Glomerular endothelial cell (primary cell): ENCODE measurements at regions not wholly inside any gene's neighbourhood (a gene's known extent, or its start where the extent isn't known, plus 50 kb on each side); places are given as distances from the start of the nearest gene placed in this dataset.
"Not testable (repeated sequence)": the region's sequence is repeated elsewhere in the genome, so short reads cannot be mapped to it uniquely, and the experiment has no call there.

Source experiments
- DNase-seq: peaks from one replicate; pipeline ENCODE4 v3.0.0-alpha.2; 2011; ENCODE audit warnings: low read depth, low spot score; ENCODE audit errors: extremely low read depth

DNA sequence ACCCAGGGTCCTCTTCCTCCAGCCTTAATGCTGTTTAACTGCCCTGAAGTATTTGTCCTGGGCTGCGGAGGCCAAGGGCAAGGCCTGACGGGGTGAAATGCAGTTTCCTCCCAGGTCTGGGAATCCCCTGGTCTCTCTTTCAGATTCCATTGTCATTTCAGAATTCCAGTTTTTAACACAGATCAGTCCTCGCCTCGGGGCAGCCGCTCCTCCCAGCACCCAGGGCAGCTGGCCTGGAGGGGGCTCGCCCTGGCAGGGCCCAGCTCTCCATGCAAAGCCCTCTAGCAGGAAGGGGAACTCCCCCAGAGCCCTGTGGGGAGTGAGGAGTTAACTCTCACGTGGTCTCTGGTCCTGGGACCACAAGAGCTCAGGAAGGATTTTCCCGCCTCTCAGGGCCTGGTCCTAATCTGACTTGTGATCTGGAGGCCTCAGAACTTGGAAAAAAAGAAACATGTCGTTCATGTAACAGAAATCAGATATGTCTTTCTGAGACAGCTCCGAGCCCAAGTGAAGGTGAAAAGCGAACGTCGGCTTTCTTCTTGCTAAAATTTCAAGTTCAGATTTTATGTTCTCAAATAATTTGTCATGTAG lies 265.6 kb upstream of the SFSWAP start:
- DNase-seq = no peak

DNA sequence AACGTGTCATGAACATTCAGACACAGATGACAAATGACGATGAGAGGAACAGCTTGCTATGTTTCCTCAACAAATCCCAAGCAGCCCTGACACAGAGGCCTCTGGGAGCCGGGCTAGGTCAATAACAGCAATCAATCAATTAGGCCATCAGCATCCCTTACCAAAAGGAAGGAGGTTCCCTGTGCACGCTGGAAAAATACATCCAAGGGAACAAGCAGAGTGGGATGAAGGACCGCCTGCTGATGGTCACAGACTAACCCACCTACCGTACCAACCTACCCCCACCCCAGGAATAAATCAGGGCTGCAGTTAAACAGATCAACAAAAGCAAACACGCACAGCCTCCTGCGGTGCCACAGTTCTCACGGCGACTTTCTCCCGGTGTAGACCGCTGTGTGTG lies 265.1 kb upstream of the SFSWAP start:
- DNase-seq = no peak

DNA sequence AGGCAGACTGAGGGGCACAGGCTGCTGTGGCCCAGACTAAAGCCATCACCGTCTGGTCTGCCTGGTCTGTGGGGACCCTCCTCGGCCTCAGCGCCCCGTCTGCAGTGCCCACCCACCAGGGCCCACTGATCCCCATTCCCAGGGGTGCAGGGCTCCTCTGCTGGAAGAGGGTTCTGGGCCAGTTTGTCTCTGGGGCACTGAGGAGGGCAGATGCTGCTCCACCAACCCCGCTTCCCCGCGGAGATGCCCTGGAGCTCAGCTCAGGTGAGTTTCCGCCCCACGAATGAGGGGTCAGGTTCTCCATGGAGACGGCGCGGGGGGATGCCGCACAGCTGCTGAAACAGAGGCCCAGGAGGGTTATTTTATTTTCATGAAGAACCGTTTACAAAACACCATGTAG lies 263.3 kb upstream of the SFSWAP start:
- DNase-seq = not testable (repeated sequence)

DNA sequence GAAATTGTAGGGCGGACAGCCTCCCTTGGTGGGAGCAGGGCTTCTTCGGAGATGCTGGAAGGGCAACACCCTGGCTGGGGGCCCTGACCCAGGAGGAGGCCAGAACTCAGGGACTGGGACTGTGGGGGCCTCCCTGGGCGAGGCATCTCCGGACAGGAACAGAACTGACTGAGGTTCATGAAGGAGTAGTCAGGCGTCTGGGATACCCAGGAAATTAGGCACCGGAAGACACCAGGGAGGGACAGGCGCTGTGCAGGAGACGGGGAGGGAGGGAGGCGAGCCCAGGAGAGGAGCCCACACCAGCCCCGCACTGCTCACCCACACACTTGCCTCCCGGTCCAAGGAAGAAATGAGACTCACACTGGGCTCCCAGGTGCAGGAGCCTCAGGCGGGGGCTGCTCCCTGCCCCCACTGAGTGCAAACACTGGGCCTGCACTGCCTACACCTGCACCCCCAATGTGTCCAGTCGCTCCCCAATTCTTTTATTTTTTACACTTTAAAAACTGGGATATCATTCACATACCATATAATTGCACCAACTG lies 262.6 kb upstream of the SFSWAP start:
- DNase-seq = no peak

DNA sequence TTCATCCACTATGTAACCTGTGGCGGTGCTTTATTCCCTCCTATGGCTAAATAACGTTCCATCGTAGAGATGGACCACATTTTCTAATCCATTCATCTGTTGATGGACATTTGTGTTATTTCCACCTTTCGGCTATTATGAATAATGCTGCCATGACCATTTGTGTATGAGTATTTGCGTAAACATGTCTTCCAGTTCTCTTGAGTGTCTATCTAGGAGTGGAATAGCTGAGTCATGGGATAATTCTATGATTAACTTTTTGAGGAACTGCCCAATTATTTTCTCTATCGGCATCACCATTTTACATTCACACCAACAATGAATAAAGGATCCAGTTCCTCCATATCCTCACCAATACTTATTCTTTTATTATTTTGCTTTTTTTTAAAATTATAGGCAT lies 261.9 kb upstream of the SFSWAP start:
- no peak for DNase-seq

DNA sequence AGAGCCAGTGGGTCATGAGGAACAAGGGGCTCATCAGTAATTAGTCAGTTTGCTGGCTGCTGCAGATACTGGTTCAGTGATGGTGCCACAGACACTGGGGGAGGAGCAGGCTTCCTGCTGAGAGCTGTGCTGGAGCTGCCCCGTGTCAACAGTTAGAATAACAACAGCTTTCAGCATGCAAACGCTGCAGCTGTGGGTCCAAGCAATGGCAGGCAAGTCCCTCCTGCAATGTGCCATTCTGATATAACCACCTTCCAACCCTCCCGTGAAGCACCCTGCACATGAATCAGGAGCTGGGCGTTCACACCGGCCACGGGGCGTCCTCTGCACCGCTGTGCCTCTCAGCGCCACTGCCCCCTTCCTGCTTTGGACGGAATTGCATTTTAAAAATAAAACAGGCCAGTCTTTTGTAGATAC lies 258.4 kb upstream of the SFSWAP start:
- DNase-seq = no peak

DNA sequence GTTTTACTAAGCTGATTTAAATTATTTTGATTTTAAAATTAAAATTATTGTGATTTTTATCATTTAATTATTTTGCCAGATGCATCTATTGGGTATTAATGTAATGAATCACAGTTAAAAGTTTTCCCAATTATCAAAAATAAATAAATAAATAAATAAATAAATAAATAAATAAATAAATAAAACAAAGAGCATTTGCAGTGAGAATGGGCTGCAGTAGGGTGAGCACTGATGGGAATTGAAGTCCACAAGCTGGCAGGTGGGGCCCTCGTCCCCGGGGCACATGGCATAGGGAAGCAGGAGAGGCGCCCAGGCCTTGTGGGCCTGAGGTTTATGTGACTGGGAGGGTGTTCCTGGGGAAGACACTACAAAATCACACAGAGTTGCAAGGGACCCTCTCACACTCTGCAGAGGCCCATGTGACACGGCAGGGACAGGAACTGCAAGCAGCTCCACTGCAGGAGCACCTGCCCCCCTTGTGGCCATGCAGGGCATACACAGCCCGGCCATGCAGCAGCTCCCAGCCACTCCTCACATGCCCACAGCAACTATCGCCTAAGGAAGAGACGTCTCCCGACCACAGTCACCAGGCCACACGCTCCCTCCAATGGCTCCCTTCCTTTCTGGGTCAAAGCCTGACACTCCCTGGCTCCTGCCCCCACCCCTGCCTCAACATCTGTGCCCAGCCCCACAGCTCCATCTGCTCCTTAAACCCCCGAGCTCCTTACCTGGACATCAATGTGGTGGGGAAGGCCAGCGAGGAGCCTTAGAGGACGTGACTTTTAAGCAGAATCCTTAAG lies 256.3 kb upstream of the SFSWAP start:
- DNase-seq = no peak

DNA sequence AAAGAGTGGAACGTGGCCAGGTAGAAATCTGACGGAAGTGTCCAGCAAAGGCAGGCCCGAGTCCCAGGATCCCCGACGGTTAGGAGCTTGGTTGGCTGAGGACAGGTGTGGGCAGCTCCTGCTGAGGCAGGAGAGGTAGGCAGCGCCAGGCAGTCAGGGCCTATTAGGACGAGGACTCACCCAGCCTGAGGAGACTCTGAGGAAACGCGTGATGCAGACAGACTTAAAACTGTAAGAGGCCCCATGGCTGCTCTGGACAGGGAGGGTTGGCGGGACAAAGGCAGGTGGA lies 255.7 kb upstream of the SFSWAP start:
- no peak for DNase-seq

DNA sequence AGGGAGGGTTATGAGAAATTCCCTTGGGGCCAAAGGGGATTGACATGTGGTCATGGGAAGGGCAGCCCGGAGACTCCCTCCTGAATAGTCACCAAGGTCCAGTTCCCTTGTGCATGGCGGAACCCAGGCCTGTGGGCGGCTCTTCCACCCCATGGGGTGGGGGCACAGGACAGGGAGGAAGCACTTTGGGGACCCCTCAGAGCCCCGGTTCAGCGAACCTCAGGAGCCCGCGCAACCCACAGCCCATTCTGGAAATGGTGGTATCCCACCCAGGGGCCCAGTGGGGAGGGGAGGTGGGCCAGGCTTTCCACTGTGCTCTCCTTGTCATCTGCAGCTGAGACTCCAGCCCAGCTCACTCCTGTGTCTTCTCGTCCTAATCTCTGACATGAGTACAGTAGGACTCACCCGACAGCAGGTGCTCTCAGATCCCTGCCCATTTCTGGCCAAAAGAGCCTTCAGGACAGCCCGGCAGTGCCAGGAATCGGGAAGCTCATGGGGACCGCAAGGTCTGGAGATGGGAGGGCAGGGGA lies 255.2 kb upstream of the SFSWAP start:
- no peak for DNase-seq

DNA sequence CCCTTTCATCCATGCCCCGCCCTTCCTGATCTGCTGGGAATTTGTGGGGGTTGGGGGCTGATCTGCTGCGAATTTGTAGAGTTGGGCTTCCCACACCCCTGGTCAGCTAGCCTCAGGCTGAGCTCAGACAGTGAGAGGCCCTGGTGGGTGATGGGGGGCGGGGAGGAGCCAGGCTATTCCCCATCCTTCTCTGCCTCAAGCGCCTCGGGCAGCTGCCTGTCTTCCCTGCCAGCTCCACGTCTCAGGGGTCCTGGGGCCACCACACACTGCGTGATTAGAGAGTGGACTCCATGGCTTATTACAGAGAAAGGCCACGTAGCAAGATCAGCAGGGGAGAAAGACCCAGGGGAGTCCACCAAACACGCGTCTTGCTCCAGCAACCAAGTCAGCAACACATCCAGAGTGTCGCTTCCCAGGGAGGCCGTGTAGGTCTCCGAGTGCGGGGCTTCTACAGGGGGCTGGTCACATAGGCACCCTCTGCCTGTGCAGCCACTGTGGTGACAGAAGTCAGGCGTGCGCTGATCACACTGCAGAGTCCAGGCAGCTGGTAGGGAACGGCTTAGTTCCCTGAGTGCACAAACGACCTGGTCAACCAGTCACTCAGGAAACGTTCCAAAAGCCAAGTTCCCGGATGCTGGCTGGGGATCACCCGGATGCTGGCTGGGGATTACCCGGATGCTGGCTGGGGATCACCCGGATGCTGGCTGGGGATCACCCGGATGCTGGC lies 254.4 kb upstream of the SFSWAP start:
- DNase-seq = no peak

DNA sequence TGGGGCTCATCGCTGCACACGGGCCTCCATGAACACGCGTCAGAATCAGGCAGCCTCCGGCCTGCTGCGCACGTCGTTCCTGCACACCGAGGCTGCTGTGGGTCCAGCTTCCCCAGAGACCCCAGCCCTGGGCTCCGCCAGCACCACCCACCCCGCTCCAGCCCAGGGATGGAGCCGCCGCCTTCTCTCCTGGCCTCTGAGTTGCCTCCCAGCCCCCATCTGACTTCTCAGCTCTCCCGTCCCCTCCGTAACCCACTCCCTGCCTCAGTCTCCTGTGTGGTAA lies 253.9 kb upstream of the SFSWAP start:
- DNase-seq = no peak

DNA sequence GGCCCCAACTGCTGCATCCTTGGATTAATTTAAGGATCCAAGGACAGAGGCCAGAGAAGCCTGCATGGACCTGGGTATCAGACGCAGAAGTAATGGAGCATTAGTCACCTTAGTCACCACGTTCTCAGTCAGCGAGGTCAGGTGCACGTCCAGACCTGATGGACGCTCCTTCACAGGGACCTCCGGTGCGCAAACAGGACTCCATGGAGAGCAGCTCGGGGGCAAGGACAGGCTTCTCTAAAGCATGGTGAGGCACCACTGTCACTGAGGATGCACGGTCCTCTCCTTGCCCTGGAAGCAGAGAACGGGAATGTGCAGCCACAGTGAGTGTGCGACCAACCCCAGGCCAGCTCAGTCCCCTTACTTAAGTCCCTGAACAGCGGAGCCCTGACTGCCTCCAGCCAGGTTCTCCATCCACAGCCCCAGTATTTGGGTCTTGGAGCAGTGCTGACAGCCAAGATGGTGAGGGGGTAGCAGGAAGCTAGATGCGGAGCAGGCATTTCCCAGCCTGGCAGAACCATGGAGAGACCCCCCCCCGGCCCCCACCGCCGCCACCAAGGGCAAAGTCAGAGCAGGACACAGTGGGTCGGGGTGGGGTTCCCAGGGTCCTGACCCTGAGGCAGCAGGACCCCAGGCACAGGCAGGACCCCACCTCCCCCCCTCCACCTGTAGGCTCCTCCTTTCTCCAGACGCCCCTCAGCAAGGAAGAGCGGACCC lies 253.4 kb upstream of the SFSWAP start:
- DNase-seq = no peak

DNA sequence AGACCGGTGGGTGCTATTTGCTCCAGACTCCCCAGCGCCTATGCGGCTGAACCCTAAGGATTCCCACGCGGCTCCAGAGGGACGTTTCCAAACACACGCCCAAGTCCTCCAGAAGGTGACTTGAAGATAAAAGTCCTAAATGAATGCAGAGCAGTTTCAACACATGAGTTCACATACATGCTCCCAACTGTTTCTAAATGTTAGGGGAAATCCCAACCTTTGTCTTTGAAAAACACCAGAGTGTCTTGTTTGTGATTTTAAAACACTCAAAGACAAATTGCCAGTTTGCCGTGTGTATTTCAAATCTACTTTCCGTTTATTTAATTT lies 252.9 kb upstream of the SFSWAP start:
- no peak for DNase-seq

DNA sequence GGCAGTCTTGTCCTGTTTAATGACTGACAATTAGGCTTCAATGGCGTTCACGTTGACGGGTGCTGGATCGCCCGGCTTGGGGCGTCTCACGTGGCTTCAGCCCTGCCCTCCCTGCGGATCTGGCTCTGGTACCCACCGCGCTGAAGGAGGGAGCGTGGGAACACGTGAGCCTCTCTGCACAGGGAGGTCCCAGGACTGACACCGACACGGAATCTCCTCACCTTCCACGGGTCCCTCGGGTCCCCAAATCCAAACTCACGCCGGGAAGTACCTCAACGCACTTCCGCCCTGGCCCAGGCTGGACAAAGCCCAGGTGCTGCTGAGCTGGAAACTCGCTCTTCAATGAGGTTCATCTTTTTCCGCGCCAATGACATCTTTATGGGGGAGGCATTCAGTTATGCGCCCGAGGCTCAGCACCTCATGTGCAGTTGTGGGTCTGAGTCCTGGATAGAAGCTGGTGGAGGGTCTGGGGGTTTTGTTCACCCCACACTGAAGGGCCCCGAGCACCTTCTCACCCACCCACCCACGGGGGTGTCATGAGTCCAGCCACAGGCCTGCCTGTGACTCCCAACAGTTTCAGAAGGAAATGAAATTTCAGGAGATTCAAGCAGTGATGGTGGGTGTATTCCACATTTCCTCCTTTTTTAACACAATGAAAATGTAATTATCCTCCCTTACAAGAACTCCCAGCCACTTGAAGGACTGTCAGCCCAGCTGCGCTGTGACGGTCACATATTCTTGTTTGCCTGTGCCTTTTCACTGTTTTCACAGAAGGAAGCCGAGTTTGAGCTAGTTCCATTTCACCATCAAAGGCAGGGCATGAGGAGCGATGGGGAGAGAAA lies 251.7 kb upstream of the SFSWAP start:
- no peak for DNase-seq

DNA sequence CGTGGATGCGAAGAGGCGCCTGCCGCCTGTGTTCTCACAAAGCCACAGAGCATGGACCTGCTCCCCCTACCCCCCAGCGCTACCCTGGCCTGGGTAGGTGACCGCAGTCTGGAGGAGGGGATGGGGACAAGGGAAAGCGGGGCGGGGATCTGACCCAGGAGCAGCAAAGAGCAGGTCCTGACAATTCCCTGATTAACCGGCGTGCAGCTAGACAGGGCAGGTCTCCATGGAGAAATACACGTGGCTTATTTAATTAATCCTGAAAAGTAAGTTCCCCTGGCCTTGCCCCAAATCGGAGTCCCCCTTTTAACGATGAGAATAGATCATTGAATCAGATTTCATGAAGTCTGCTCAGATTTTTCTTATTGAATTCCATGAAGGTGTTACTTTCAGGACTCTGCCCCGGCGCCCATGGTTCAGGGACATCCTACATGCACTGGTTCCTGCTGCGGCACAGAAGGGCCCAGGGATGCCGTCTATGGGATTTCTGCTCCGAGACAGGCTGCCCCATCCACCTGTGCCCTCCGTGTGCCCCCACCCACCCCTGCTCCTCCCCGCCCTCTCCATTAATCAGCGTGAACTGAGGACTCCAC lies 251.0 kb upstream of the SFSWAP start:
- no peak for DNase-seq

DNA sequence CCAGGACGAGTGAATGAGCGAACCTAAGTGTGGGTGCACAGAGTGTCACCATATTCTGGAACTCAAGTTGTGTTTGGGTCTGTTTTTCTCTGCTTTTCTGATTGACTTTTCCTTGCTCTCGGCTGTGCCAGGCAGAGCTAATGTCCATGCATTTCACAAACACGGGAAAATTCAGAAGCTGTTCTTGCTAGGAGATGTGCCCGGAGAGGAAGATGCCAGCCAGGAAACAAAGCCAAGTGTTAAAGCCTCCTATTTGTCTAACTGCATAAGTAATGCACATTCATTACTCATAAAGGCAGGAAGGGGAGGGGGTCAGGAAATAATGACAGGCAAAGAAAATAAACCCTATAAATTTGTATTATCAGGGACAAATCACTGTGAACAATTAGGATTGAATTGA lies 250.4 kb upstream of the SFSWAP start:
- no peak for DNase-seq

DNA sequence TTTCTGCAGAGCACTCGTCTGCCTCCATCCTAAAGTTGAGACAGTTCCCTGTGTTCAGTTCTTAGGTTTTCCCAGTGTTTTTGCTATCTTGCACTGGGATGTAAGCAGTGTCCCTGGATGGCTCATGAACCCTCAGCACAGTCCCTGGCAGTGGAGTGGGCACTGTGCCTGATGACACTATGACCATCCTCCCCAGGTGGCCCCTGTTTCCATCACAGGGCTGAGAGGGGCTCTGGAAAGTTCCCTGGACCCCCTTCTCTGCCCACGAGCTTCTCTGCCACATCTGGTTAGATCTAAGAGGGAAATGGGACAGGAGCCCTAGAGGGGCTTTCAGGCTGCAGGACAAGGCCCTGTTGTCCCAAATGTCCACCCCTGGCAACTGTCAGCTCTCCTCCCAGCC lies 249.8 kb upstream of the SFSWAP start:
- DNase-seq = no peak

DNA sequence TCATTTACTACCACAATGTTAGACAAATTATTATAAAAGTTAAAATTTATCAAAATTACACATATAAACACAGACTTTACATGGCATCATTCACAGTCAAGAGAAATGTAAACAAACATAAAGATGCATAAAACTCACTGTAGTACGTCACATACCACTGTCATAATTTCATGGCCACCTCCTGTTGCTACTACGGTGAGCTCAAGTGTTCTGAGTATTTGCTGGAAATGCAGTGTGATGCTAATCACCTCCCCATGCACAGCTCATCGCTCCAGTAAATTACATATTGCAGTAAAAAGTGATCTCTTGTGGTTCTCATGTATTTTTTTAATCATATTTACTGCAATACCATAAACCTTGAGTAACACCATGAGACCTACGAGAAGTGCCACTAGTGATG lies 247.7 kb upstream of the SFSWAP start:
- no peak for DNase-seq

DNA sequence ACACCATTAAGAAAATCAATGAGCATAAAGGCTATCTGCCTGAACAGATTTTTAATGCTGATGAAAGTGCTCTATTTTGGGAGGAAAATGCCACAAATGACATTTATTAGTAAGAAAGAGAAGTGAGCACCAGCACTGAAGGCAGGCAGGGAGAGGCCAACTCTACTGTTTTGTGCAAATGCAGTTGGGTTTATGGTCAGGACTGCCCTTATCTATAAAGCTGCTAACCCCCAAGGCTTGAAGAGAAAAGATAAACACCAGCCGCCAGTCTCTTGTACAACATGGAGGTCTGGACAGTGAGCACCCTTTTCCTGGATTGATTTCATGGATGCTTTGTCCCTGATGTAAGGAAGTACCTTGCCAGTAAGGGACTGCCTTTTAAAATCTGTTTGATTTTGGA lies 246.8 kb upstream of the SFSWAP start:
- DNase-seq = no peak

DNA sequence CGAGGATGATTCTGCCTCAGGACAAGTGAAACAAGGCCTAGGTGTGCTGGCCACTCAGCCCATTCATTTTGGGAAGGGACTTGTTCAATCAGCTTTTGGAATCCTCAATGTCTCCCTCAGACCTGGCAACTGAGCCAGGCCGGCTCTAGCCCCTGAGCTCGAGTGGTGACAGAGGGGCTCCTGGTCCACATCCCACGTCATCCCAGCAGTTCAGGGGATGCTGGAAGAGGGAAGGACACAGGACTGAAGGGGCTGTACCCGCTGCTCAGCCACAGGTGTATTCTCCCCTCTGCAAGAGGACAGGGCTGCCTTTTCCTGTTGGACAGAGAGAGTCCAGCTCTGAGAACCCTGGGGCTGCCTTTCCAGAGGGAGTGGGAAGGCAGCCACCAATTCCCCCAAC lies 244.6 kb upstream of the SFSWAP start:
- no peak for DNase-seq
